Skeletal muscle tissue (tissue), 3 donors: ENCODE measurements at regions not wholly inside any gene's neighbourhood (a gene's known extent, or its start where the extent isn't known, plus 50 kb on each side); places are given as distances from the start of the nearest gene placed in this dataset.
"Not testable (repeated sequence)": the region's sequence is repeated elsewhere in the genome, so short reads cannot be mapped to it uniquely, and the experiment has no call there.

Experiments used
- H3K27ac ChIP-seq: one replicate; pipeline ENCODE4 v1.7.0; 2013; ENCODE audit warnings: mild to moderate bottlenecking, low read depth, low read length, inconsistent platforms
- H3K27me3 ChIP-seq, 3 donors: one replicate each; pipeline ENCODE4 v1.7.0; 2013; ENCODE audit warnings: low read length in 3 of 3; ENCODE audit not compliant: control insufficient read depth in 3 of 3, insufficient read depth in 3 of 3
- H3K36me3 ChIP-seq, 3 donors: one replicate each; pipeline ENCODE4 v1.7.0; 2013; ENCODE audit warnings: low read length in 3 of 3; ENCODE audit not compliant: control insufficient read depth in 3 of 3, insufficient read depth in 3 of 3
- H3K4me1 ChIP-seq, 3 donors: one replicate each; pipeline ENCODE4 v1.7.0; 2013; ENCODE audit warnings: low read length in 3 of 3, mild to moderate bottlenecking in 3 of 3; ENCODE audit not compliant: control insufficient read depth in 3 of 3, insufficient read depth in 3 of 3
- H3K4me3 ChIP-seq, 3 donors: one replicate each; pipeline ENCODE4 v1.7.0; 2013; ENCODE audit warnings: low read length in 3 of 3
- H3K9ac ChIP-seq, 3 donors: one replicate each; pipeline ENCODE4 v1.7.0; 2013; ENCODE audit warnings: low read length in 3 of 3, mild to moderate bottlenecking in 3 of 3, moderate library complexity in 2 of 3, low read depth in 1 of 3
- H3K9me3 ChIP-seq, 3 donors: one replicate each; pipeline ENCODE4 v1.7.0; 2013; ENCODE audit warnings: low read length in 3 of 3; ENCODE audit not compliant: control insufficient read depth in 3 of 3
- donor health status: Osteomylitis.

DNA sequence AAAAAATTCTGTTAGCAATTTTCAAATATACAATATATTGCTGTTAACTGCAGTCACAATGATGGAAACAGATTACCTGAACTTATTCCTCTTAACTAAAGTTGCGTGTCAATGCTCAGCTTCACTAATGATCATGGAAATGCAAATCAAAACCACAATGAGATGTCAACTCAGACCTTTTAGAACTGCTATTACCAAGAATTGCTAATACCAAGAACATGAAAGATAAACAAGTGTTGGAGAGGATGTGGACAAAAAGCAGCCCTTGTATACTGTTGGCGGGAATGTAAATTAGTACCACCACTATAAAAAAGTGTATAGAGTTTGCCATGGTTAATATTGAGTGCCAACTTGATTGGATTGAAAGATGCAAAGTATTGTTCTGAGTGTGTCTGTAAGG is 1409.7 kb upstream of the CDH18 start:
- Histone ChIP-seq H3K27me3 (no peaks in the 10 kb centered on the region), H3K9me3 (peaks cover 0 to 2% (median 0%) of the 10 kb centered on the region in 3 donors), H3K36me3 (no peaks in the 10 kb centered on the region), H3K27ac (no peak overlapping the region), H3K9ac (no peak overlapping the region), H3K4me3 (no peak overlapping the region), H3K4me1 (no peaks in the 10 kb centered on the region)

- no peaks in the 10 kb centered on the region for H3K27me3 ChIP-seq
- no peak overlapping the region for H3K4me3 ChIP-seq
- no peak overlapping the region for H3K9ac ChIP-seq
- no peaks in the 10 kb centered on the region for H3K4me1 ChIP-seq
- H3K27ac ChIP-seq = no peak overlapping the region
- no peaks in the 10 kb centered on the region for H3K36me3 ChIP-seq
- H3K9me3 ChIP-seq = no peaks in the 10 kb centered on the region
Observed at GRCh38 chr5:21391506-21391905, 1403.5 kb upstream of the CDH18 start.

DNA sequence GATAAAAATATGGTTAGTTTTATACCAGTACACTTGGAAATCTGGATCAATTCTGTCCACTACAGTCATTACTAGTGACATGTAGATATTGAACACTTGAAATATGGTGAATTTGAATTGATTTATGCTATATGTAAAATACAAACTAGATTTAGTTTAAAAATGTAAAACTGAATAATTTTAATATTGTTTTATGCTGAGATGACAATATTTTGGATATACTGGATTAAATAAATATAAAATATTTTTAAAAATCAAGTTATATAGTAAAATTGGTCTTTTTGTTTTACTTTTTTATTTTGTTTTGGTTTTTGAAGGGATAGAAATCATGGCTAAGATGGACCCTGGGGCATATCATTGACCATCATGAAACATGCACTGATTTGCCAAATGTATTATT is 1372.8 kb upstream of the CDH18 start:
- not testable (repeated sequence) for H3K9ac ChIP-seq, H3K27ac ChIP-seq, H3K4me1 ChIP-seq, H3K36me3 ChIP-seq, H3K27me3 ChIP-seq, H3K9me3 ChIP-seq, H3K4me3 ChIP-seq

- not testable (repeated sequence) for H3K4me3 ChIP-seq
Observed at GRCh38 chr5:21341948-21342261, 1353.9 kb upstream of the CDH18 start.

GRCh38 chr5:21341203-21341947 is 1353.4 kb upstream of the CDH18 start:
- H3K27ac ChIP-seq, H3K27me3 ChIP-seq, H3K4me1 ChIP-seq, H3K9me3 ChIP-seq, H3K4me3 ChIP-seq, H3K9ac ChIP-seq, H3K36me3 ChIP-seq: not testable (repeated sequence)

More at GRCh38 chr5:21341948-21342261, 1353.9 kb upstream of the CDH18 start:
- H3K9me3 ChIP-seq, H3K27ac ChIP-seq, H3K4me1 ChIP-seq, H3K9ac ChIP-seq, H3K27me3 ChIP-seq, H3K36me3 ChIP-seq: not testable (repeated sequence)

DNA sequence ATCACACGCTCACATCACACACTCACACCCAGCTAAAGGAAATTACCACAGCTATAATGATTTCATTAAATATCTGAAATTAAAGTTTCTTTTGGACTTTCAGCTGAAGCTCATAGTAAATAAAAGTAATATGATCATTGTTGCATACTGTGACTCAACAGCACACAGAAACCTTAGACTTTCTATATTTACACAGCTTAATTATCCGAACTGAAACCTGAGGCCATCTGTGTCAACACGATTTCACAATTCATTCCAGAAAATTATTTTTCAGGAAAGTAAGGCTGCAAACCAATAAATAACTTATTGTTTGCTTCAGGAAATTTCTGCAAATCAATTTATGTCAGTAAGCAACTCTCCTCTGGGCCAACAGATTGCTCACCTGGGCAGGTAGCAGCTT is 1352.2 kb upstream of the CDH18 start:
- H3K9ac ChIP-seq, H3K4me3 ChIP-seq, H3K36me3 ChIP-seq, H3K9me3 ChIP-seq, H3K27ac ChIP-seq, H3K4me1 ChIP-seq, H3K27me3 ChIP-seq: not testable (repeated sequence)

GRCh38 chr5:21336478-21336877 is 1348.5 kb upstream of the CDH18 start:
- H3K4me3 ChIP-seq, H3K4me1 ChIP-seq, H3K27ac ChIP-seq, H3K27me3 ChIP-seq, H3K9me3 ChIP-seq, H3K9ac ChIP-seq, H3K36me3 ChIP-seq: not testable (repeated sequence)

- not testable (repeated sequence) for H3K4me1 ChIP-seq, H3K27ac ChIP-seq, H3K9me3 ChIP-seq, H3K36me3 ChIP-seq, H3K9ac ChIP-seq, H3K27me3 ChIP-seq, H3K4me3 ChIP-seq
Observed at GRCh38 chr5:21315376-21315775, 1327.4 kb upstream of the CDH18 start.

- H3K27me3 ChIP-seq, H3K9me3 ChIP-seq, H3K4me1 ChIP-seq, H3K27ac ChIP-seq, H3K9ac ChIP-seq, H3K4me3 ChIP-seq, H3K36me3 ChIP-seq: not testable (repeated sequence)
Observed at GRCh38 chr5:21301205-21301604, 1313.2 kb upstream of the CDH18 start.

DNA sequence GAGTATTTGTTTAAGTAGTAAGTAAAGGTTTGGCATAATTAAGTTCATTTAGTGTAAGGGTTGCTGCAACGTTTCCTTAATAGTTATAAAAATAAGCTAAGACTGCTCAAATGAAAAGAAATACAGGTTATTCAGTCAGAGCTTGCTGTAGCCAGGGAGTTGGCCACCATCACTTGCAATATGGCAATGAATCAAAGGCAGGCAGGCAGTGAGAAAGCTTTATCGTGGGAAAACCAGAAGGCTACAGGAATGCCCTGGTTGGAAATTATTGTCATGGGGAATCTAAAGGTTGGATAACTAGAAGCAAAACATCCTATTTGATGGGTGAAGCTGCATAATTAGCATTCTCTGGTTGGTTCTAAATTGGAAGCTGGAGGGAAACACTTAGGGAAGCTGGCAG is 1286.4 kb upstream of the CDH18 start:
- H3K27me3 ChIP-seq, H3K4me3 ChIP-seq, H3K36me3 ChIP-seq, H3K9me3 ChIP-seq, H3K27ac ChIP-seq, H3K4me1 ChIP-seq, H3K9ac ChIP-seq: not testable (repeated sequence)

- no peak overlapping the region for H3K9ac ChIP-seq
- no peaks in the 10 kb centered on the region for H3K4me1 ChIP-seq
- H3K27me3 ChIP-seq = no peaks in the 10 kb centered on the region
- H3K9me3 ChIP-seq = no peaks in the 10 kb centered on the region
- H3K27ac ChIP-seq = no peak overlapping the region
- no peak overlapping the region for H3K4me3 ChIP-seq
- H3K36me3 ChIP-seq = no peaks in the 10 kb centered on the region
Observed at GRCh38 chr5:21263361-21263760, 1275.4 kb upstream of the CDH18 start.
